Endothelial cell of umbilical vein (primary cell): ENCODE measurements at regions not wholly inside any gene's neighbourhood (a gene's known extent, or its start where the extent isn't known, plus 50 kb on each side); places are given as distances from the start of the nearest gene placed in this dataset.

ENCODE experiments used
- CTCF ChIP-seq, 2 donors: IDR thresholded peaks; 1 replicate in 1 of 2; 2 replicates in 1 of 2; pipeline ENCODE4 v1.5.1; 2011; ENCODE audit warnings: low read length in 2 of 2, mild to moderate bottlenecking in 2 of 2, moderate library complexity in 2 of 2, control low read depth in 1 of 2, inconsistent platforms in 1 of 2, low read depth in 1 of 2; ENCODE audit not compliant: insufficient read depth in 1 of 2; ENCODE audit errors: extremely low read depth in 1 of 2
- EZH2 ChIP-seq: IDR thresholded peaks from 2 replicates; pipeline ENCODE4 v1.6.1; 2012; ENCODE audit warnings: borderline replicate concordance, low read depth, mild to moderate bottlenecking, moderate library complexity, low read length, inconsistent platforms; ENCODE audit not compliant: severe bottlenecking
- POLR2A ChIP-seq: IDR thresholded peaks from 2 replicates; pipeline ENCODE4 v1.6.1; 2012; ENCODE audit warnings: low read depth, mild to moderate bottlenecking, control low read depth, low read length

GRCh38 chr20:57087102-57087501, 179.3 kb downstream of the BMP7 start:
- TF ChIP-seq CTCF (IDR thresholded peaks at IDR 0.05; ENCODE audit: extremely low read depth in 1 of 2, insufficient read depth in 1 of 2, low read depth in 1 of 2, low read length in 2 of 2) (no peak), POLR2A (no peak), EZH2 (no peak)
